HG03460 (cell line): ENCODE measurements at regions not wholly inside any gene's neighbourhood (a gene's known extent, or its start where the extent isn't known, plus 50 kb on each side); places are given as distances from the start of the nearest gene placed in this dataset.
"Not testable (repeated sequence)": the region's sequence is repeated elsewhere in the genome, so short reads cannot be mapped to it uniquely, and the experiment has no call there.

Experiments used
- ATAC-seq: cut with Tn5 transposase; IDR thresholded peaks from one replicate; pipeline ENCODE4 v1.9.1; 2021; ENCODE audit not compliant: unreplicated experiment

DNA sequence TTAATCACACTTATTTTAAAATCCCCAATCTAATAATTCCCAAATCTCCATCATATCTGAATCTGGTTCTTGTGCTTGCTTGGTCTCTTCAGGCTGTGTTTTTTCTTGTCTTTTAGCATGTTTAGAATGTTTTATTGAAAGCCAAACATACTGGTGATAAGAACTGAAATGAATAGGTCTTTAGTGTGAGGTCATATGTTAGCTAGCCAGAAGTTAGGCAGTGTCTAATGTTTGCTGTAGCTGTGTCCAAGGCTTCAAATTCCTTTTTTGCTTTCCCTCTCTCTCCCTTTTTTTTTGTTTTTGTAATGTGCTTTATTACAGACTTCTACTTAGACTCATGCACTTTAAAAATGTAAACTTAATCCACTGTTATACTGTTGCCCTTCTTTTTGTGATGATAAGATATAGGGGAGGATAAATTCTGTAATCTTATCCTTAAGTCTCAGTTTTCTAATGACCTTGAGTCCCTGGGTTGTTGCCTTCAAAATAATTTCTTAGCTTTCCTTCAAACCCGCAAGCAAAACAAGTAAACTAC is 725.1 kb downstream of the BRINP3 start:
- ATAC-seq: no peak

GRCh38 chr1:189755100-189755499 is 722.6 kb downstream of the BRINP3 start:
- ATAC-seq: not testable (repeated sequence)

GRCh38 chr1:189764391-189765320 is 713.0 kb downstream of the BRINP3 start:
- ATAC-seq: peak; percentile 66

GRCh38 chr1:189769448-189769847 is 708.2 kb downstream of the BRINP3 start:
- no peak for ATAC-seq

DNA sequence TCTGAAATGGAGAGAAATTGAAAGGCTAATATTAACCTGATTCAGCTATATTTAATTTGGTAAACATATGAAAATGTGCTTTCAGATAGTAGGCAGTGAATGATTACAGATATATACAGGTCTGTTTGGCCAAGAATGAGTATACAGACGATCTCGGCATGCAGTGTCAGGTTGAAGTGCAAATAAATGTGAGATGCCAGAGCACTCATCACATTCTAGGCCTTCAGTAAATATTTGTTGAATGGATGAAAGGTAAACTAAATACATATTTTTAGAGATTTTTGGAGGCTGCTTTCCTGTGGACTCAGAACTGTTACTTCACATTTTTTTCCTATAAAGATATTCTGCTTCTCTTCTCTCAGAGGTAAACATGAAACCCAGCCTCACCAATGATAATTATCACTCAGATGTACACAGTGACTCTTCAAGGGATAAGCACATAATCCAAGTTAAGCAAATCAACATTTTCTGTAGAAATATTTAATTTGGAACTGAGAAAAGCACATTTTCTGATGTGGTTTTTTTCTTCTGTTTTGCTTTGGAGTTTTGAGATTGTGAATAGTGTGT is 702.9 kb downstream of the BRINP3 start:
- ATAC-seq: no peak

DNA sequence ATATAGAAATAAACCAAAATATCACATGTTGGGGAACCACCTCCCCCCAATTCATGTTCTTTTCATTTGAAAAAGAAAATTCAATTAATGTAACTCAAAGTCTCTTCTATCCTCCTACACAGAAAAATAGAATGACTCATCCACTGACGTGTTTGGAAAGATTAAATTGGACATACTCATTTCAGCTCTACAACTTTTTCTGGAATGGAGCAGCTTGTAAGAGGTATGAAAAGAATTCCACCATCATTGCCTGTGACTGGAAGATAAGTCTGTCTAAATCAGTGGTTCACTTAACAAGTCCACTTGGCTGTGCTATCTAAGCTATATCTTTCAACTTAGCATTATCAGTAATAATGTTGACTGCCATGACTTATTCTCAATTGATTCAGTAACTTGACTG is 702.3 kb downstream of the BRINP3 start:
- no peak for ATAC-seq

- no peak for ATAC-seq
Observed at GRCh38 chr1:189779034-189779433, 698.6 kb downstream of the BRINP3 start.

GRCh38 chr1:189782295-189782694 is 695.4 kb downstream of the BRINP3 start:
- no peak for ATAC-seq

DNA sequence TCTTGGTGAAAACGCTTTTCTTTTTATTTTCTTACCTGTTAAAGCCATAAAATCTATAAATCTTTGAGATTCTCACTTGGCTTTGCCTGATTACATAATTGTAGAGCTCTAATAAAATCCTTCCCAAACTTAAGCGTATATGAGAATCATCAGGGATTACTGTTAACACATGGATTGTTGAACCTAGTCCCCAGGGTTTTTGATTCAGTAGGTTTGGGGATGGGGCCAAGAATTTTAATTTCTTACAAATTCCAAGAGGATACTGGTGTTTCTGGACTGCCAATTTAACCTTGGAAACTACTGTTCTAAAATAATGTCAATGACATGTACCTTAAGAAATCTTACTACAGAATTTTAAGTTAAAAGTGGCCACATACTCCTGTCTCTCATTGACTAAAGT is 694.2 kb downstream of the BRINP3 start:
- no peak for ATAC-seq

GRCh38 chr1:189786761-189787160 is 690.9 kb downstream of the BRINP3 start:
- no peak for ATAC-seq

- ATAC-seq: no peak
Observed at GRCh38 chr1:189787201-189787600, 690.5 kb downstream of the BRINP3 start.

GRCh38 chr1:189790335-189790734 is 687.3 kb downstream of the BRINP3 start:
- ATAC-seq: no peak

GRCh38 chr1:189803364-189803763 is 674.3 kb downstream of the BRINP3 start:
- no peak for ATAC-seq

DNA sequence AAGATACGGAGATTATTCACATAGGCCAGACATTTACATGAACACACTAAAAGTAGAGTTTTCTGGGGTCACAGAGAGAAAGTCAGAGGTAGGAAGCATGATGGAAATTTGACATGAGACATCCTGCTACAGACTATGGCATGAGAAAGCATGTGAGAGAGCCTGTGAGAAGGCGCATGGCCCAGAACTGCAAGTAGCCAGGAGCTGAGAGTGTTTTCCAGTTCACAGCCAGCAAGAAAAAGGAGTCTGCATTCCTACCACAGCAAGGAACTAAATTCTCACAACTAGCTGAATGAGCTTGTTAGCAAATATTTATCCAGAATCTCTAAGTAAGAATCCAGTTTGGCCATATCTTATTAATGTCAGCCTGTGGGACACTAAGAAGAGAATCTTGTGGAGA is 673.3 kb downstream of the BRINP3 start:
- ATAC-seq: no peak

GRCh38 chr1:189805735-189806134 is 671.9 kb downstream of the BRINP3 start:
- no peak for ATAC-seq

DNA sequence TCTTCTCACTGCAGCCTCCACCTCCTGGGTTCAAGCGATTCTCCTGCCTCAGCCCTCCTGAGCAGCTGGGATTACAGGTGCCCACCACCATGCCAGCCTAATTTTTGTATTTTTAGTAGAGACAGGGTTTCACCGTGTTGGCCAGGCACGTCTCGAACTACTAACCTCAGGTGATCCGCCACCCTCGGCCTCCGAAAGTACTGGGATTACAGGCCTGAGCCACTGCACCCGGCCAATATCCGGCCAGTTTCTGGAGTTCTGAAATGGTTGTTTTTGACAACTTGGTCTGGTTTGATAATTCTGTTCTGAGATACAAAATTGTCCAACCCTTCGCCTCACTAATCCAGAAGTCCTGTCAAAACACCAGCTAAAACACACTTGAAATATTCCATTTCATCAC is 667.0 kb downstream of the BRINP3 start:
- not testable (repeated sequence) for ATAC-seq

- ATAC-seq: no peak
Observed at GRCh38 chr1:189811960-189812359, 665.7 kb downstream of the BRINP3 start.

- no peak for ATAC-seq
Observed at GRCh38 chr1:189816558-189816957, 661.1 kb downstream of the BRINP3 start.

- ATAC-seq: no peak
Observed at GRCh38 chr1:189819751-189820150, 657.9 kb downstream of the BRINP3 start.

DNA sequence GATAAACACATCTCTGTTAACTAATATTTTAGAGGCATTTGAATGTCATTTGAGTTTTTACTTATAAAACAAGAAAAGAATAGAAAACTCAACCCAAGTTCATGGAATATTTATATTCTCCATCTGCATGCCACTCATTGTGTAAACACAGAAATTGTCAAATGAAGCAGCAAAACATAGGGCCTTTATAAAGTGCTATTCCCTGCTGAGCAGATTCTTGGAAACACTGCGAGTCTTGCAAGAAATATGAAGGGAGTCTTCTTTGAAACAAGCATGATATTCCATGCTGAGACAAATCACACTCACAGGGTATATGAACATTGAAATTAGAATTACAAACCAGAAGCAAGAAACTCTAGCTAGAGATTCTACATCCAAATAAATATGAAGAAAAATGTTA is 655.8 kb downstream of the BRINP3 start:
- no peak for ATAC-seq

GRCh38 chr1:189834813-189835212 is 642.9 kb downstream of the BRINP3 start:
- ATAC-seq: no peak

GRCh38 chr1:189847613-189848012 is 630.1 kb downstream of the BRINP3 start:
- ATAC-seq: no peak
